ENCODE measurements at regions not wholly inside any gene's neighbourhood (a gene's known extent, or its start where the extent isn't known, plus 50 kb on each side); places are given as distances from the start of the nearest gene placed in this dataset.

- TF ChIP-seq JUNB (IDR thresholded peaks at IDR 0.05; ENCODE audit: unreplicated experiment), result no peak
- no peak for TF ChIP-seq CTCF (conservative IDR thresholded peaks at IDR 0.05; ENCODE audit: low read depth in 2 of 2)
Observed at GRCh38 chr16:13527332-13527731, 392.6 kb upstream of the ERCC4 start.
